SW480 (cell line): ENCODE measurements at regions not wholly inside any gene's neighbourhood (a gene's known extent, or its start where the extent isn't known, plus 50 kb on each side); places are given as distances from the start of the nearest gene placed in this dataset.

Source experiments
- DNase-seq: peaks from one replicate; pipeline ENCODE4 v3.0.0-alpha.2; 2016; ENCODE audit warnings: low spot score

GRCh38 chr18:56278421-56279003 lies 359.9 kb downstream of the TXNL1 start:
- DNase-seq = no peak

- DNase-seq = no peak
These were observed 361.9 kb downstream of the TXNL1 start for GRCh38 chr18:56276466-56276865.

- no peak for DNase-seq
These were observed 364.7 kb downstream of the TXNL1 start for GRCh38 chr18:56273541-56274219.

- DNase-seq = no peak
These were observed 367.6 kb downstream of the TXNL1 start for GRCh38 chr18:56270671-56271250.

GRCh38 chr18:56269958-56270357 lies 368.4 kb downstream of the TXNL1 start:
- no peak for DNase-seq

GRCh38 chr18:56268952-56269351 lies 369.4 kb downstream of the TXNL1 start:
- no peak for DNase-seq

GRCh38 chr18:56267334-56267733 lies 371.1 kb downstream of the TXNL1 start:
- DNase-seq = no peak

GRCh38 chr18:56258178-56258577 lies 380.2 kb downstream of the TXNL1 start:
- DNase-seq = no peak

- DNase-seq = no peak
These were observed 381.2 kb downstream of the TXNL1 start for GRCh38 chr18:56257205-56257604.

GRCh38 chr18:56256659-56257058 lies 381.7 kb downstream of the TXNL1 start:
- DNase-seq = no peak

GRCh38 chr18:56255381-56255780 lies 383.0 kb downstream of the TXNL1 start:
- DNase-seq = no peak

GRCh38 chr18:56252456-56252855 lies 385.9 kb downstream of the TXNL1 start:
- no peak for DNase-seq

GRCh38 chr18:56248610-56249235 lies 389.7 kb downstream of the TXNL1 start:
- DNase-seq = no peak

GRCh38 chr18:56246916-56247315 lies 391.5 kb downstream of the TXNL1 start:
- DNase-seq = no peak

- DNase-seq = no peak
These were observed 392.4 kb downstream of the TXNL1 start for GRCh38 chr18:56245866-56246580.

- no peak for DNase-seq
These were observed 398.0 kb downstream of the TXNL1 start for GRCh38 chr18:56240405-56240804.

GRCh38 chr18:56238576-56238975 lies 399.8 kb downstream of the TXNL1 start:
- no peak for DNase-seq

GRCh38 chr18:56235481-56236013 lies 402.8 kb downstream of the TXNL1 start:
- DNase-seq = no peak

GRCh38 chr18:56235071-56235470 lies 403.3 kb downstream of the TXNL1 start:
- no peak for DNase-seq

GRCh38 chr18:56233595-56233994 lies 404.8 kb downstream of the TXNL1 start:
- DNase-seq = no peak

- no peak for DNase-seq
These were observed 412.4 kb downstream of the TXNL1 start for GRCh38 chr18:56226025-56226424.
